Activated naive CD4-positive, alpha-beta T cell treated with anti-CD3 and anti-CD28 coated beads, Interleukin-2, amount 50 U/mL, for 16 hours (primary cell): ENCODE measurements at regions not wholly inside any gene's neighbourhood (a gene's known extent, or its start where the extent isn't known, plus 50 kb on each side); places are given as distances from the start of the nearest gene placed in this dataset.

Experiments used
- DNase-seq: peaks from one replicate; pipeline ENCODE4 v3.0.0-alpha.2; 2020

DNA sequence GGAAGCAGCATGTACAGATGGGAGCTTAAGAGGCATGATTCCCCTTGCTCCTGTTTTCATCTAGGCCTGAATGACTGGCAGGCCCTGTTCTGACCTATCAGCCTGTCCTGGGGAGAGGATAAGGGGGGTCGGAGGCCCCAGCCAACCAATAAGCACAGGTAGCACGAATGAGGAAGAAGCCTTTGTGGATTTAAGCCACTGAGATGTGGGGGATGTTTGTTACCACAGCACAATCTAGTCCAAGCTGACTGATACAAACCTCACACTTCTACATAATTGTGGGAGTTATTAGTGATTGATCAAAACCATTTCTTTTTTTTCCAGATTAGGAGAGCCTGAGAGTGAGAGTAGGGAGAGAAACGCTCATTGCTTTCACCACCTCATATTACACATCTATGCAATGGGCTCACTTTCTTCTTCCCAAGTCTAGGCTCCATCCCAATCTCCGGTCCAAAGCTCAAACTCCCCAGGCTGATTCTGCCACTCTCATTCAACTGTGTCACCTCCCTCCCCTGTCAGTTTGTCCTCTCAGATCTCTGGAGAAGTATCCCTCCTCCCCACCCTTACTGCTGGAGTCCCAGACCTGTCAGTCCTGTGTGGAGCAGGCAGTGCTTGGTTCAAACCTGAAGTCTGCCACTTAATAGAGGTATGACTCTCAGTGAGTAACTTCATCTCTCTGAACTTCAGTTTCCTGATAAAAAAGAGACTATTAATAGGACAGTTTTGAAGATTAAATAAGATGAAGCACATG lies 220.5 kb downstream of the PTPRU start:
- no peak for DNase-seq

DNA sequence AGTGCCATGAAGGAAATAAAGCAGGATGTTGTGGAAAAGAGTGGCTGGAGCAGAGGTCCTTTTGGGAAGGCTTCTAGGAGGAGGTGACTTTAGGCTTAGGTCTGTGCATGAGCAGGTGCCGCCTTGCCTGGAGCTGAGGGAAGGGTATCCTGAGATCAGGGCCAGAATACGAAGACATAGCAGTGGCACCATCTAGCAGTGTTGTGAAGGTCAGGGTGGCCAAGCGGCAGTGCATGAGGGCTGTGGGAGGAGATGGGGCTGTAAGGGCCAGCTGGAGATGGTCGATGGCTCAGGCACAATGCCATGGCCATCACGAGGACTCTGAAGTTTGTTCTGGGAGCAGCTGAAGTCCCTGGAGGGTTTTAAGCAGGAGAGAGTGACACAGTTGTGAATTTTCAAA lies 219.5 kb downstream of the PTPRU start:
- DNase-seq: no peak

DNA sequence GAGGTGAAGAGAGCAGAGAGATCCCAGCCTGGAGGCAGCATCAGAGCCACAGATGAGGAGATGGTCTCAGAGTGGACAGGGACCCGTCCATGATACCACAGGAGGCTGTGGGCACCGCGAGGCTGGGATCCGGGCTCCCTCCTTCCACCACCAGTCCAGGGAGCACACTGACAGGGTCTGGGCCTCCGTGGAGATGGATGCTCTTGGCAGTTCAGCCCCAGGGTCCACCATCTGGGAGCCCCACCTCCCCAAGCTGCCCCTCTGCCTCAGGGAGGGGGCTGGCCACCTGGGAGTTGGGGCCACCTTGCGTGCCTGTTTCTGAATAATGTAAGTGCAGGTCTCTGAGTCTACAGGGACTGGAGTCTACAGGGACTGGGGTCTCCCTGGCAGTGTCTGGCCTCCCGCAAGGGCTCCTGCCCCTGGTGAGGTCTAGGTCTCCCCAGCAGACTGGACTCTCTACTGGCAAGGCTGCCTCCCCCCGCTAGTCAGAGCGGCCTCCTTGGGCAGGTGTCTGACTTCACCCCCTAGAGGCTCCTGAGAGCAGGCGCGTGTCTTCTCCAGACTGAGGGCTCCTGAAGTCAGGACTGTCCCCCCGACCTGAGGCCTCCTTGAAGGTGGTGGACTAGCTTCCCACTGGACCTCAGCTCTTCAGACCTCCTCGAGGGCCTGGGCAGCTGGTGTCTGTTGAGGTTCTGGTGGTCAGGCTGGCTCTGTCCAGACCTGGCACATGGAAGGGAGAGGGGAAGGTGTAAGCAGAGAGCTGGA lies 218.5 kb downstream of the PTPRU start:
- no peak for DNase-seq

DNA sequence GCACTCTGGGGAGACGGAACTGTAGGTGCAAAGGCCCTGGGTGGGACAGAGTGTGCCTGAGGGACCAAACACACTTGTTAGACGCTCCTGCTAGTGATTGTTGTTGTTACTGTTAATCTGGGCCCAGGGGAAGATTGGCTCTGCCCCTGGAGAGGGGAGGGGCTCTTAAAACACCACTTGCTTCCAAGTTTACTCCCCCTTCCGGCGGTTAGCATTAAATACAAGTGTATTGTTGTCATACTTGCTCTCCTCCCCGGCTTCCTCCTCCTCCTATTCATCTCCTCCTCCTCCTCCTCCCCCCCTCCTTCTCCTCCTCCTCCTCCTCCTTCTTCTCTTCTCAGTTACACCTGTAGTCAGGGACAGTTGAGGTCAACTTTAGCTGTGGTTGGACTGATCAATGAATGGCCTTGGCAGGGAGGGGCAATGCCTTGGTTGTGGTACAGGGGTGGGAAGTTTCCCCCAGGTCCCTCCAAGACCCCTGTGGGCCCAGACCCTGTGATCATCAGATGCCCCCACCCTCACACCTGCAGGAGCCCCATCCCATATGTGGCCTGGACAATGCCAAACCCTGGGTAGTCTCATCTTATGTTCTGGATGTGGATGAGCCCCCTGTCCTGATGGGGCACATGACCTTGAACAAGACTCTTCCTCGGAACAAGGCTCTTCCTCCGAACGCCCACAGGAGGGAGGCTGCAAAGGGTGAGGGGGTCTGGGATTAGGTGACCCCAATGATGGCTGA lies 217.3 kb downstream of the PTPRU start:
- DNase-seq: no peak

GRCh38 chr1:29452463-29453230 lies 216.3 kb downstream of the PTPRU start:
- no peak for DNase-seq

- DNase-seq: no peak
These were observed 215.1 kb downstream of the PTPRU start for GRCh38 chr1:29451368-29451892.

GRCh38 chr1:29450591-29450990 lies 214.3 kb downstream of the PTPRU start:
- no peak for DNase-seq

GRCh38 chr1:29448456-29449235 lies 212.3 kb downstream of the PTPRU start:
- no peak for DNase-seq

- no peak for DNase-seq
These were observed 211.0 kb downstream of the PTPRU start for GRCh38 chr1:29447368-29447767.

DNA sequence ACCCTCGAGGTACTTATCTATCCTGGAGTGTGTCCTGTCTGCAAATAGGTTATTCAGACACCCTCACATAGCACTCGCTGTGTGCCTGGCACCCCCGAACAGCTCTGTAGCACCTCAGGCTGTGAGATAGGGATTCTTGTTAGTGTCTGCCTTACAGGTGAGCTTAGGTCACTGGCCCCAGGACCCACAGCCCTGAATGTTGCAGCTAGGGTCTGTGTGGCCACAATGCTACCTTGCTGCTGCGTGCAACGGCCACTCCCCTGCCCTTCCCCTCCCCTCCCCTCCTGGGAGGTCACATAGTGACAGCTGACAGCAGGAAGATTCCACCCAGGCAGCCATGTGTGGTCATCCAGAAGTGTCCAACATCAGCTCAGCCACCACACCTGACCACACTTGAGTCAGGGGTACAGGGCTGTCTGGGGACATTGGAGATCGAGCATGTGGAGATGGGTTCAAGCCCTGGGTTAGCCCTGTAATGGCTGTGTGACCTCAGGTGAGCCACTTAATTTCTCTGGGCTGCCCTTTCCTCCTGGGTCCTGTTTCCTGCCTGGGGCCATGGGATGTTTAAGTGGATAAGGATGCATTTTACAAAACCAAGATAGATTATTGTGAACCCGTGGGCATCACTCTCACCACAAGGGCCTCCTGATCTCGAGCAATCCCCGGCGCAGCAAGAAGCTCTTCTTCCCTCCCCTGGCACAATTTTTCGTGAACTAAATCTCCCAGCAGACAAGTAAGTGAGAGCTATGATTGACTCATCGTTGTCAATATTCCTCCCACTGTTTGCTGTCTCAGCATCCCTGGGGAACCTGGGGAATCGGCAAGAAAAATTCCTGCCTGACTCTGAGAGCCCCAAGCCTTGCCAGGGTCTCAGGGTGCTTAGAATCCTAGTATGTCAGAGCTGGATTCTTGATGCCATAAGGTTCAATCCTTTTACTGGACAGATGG lies 208.7 kb downstream of the PTPRU start:
- no peak for DNase-seq

GRCh38 chr1:29444081-29444715 lies 207.9 kb downstream of the PTPRU start:
- no peak for DNase-seq

GRCh38 chr1:29441916-29442668 lies 205.8 kb downstream of the PTPRU start:
- DNase-seq: no peak

DNA sequence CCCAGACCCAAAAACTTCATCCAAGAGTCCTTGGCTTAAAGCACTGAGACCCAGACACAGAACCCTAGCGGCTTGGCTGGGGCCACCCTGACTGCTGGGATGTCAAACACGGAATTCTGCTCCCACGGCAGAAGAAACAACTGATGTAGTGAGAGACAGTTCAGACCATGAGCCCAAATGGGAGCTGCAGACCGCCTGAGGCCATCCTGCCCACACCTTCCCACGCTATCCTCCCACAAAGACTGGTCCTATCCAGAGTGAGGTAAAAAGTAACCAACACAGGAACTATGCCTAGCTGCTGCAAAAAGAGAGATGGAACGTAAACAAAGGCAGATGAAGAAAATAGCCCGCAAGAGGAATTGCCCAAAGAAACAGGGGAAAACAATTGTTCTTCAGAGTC lies 203.3 kb downstream of the PTPRU start:
- DNase-seq: no peak

- DNase-seq: no peak
These were observed 202.7 kb downstream of the PTPRU start for GRCh38 chr1:29438991-29439390.

DNA sequence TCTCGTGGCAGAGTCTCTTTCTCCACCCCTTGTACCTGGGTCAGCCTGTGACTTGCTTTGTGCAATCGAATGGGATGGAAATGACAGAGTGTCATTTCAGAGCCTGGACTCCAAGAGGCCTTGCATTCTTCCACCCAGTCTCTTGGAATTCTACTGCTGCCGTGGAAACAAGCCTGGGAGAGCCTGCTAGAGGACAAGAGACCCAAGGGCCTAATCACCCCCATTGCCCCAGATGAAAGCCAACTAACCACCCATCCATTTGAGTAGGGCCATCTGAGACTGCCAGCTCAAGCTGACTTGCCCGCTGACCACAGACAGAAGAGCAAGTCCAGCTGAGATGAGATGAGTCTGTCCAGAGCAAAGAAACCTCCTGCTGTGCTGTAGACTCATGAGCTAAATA lies 201.6 kb downstream of the PTPRU start:
- DNase-seq: no peak

DNA sequence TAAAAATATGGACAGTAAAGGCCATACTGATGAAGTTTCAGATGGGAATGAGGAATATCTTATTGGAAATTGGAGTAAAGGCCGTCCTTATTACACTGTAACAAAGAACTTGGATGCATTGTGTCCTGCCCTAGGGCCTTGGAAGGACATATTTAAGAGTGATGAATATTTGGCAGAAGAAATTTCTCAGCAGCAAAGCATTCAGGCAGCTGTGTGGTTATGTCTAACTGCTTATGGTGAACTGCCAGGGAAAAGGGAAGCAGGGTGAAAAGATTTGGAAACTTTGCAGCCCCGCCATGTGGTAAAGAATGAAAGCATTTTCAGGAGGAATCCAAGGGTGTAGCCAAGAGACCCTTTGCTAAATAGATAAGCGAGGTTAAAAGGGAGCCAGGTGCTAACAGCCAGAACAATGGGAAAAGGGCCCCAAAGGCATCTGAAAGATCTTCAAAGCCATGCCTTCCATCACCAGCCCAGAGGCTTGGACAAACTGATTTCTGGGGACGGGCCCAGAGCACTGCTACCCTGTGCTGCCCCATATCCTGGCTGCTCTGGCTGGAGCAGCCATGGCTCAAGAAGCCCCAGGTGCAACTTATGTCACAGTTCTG lies 200.0 kb downstream of the PTPRU start:
- DNase-seq: no peak

- no peak for DNase-seq
These were observed 197.5 kb downstream of the PTPRU start for GRCh38 chr1:29433830-29434229.

- DNase-seq: no peak
These were observed 194.8 kb downstream of the PTPRU start for GRCh38 chr1:29431138-29431537.

GRCh38 chr1:29429656-29430055 lies 193.3 kb downstream of the PTPRU start:
- DNase-seq: no peak
